ENCODE measurements at regions not wholly inside any gene's neighbourhood (a gene's known extent, or its start where the extent isn't known, plus 50 kb on each side); places are given as distances from the start of the nearest gene placed in this dataset.

DNA sequence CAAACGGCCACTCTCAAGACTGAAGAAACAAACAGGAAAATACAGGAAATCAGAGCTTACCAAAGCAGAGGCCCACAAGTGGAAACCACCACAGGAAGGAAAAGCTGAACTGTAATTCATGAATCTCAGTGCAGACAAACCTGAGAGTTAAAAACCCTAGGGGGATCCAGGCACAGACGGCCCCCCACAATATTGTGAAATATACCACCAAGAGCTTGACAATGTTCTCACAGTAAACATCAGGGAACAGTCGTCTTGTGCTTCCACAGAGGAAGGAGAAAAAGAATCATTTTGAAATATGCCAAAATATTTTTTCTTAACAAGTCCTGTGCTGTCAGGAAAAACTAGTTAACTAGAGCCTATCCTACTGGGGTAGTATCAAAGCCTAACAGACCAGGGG lies 68.2 kb upstream of the NRG3 start:
- TF ChIP-seq GABPA (IDR thresholded peaks at IDR 0.05; ENCODE audit: low read depth) (no peak), POLR2AphosphoS5 (IDR thresholded peaks at IDR 0.05; ENCODE audit: low read depth) (no peak), SPI1 (IDR thresholded peaks at IDR 0.05; ENCODE audit: borderline replicate concordance, low read depth) (no peak)
- TF ChIP-seq, protein P1, sequence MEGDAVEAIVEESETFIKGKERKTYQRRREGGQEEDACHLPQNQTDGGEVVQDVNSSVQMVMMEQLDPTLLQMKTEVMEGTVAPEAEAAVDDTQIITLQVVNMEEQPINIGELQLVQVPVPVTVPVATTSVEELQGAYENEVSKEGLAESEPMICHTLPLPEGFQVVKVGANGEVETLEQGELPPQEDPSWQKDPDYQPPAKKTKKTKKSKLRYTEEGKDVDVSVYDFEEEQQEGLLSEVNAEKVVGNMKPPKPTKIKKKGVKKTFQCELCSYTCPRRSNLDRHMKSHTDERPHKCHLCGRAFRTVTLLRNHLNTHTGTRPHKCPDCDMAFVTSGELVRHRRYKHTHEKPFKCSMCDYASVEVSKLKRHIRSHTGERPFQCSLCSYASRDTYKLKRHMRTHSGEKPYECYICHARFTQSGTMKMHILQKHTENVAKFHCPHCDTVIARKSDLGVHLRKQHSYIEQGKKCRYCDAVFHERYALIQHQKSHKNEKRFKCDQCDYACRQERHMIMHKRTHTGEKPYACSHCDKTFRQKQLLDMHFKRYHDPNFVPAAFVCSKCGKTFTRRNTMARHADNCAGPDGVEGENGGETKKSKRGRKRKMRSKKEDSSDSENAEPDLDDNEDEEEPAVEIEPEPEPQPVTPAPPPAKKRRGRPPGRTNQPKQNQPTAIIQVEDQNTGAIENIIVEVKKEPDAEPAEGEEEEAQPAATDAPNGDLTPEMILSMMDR (IDR thresholded peaks at IDR 0.05; ENCODE audit: insufficient read depth, low read length), result no peak
- TF ChIP-seq, protein P2, sequence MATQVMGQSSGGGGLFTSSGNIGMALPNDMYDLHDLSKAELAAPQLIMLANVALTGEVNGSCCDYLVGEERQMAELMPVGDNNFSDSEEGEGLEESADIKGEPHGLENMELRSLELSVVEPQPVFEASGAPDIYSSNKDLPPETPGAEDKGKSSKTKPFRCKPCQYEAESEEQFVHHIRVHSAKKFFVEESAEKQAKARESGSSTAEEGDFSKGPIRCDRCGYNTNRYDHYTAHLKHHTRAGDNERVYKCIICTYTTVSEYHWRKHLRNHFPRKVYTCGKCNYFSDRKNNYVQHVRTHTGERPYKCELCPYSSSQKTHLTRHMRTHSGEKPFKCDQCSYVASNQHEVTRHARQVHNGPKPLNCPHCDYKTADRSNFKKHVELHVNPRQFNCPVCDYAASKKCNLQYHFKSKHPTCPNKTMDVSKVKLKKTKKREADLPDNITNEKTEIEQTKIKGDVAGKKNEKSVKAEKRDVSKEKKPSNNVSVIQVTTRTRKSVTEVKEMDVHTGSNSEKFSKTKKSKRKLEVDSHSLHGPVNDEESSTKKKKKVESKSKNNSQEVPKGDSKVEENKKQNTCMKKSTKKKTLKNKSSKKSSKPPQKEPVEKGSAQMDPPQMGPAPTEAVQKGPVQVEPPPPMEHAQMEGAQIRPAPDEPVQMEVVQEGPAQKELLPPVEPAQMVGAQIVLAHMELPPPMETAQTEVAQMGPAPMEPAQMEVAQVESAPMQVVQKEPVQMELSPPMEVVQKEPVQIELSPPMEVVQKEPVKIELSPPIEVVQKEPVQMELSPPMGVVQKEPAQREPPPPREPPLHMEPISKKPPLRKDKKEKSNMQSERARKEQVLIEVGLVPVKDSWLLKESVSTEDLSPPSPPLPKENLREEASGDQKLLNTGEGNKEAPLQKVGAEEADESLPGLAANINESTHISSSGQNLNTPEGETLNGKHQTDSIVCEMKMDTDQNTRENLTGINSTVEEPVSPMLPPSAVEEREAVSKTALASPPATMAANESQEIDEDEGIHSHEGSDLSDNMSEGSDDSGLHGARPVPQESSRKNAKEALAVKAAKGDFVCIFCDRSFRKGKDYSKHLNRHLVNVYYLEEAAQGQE (IDR thresholded peaks at IDR 0.05; ENCODE audit: insufficient replicate concordance, low read depth), result no peak
- H3K27me3 ChIP-seq (ENCODE audit: insufficient read depth, poor library complexity, severe bottlenecking), result no peaks in the 10 kb centered on the region
- no peak for DNase-seq (ENCODE audit: low read depth in 1 of 2, low spot score in 1 of 2)
- H3K27ac ChIP-seq (replicated peaks), result no peak overlapping the region
- H3K4me3 ChIP-seq (replicated peaks; ENCODE audit: insufficient read depth, low read length), result no peak overlapping the region

DNA sequence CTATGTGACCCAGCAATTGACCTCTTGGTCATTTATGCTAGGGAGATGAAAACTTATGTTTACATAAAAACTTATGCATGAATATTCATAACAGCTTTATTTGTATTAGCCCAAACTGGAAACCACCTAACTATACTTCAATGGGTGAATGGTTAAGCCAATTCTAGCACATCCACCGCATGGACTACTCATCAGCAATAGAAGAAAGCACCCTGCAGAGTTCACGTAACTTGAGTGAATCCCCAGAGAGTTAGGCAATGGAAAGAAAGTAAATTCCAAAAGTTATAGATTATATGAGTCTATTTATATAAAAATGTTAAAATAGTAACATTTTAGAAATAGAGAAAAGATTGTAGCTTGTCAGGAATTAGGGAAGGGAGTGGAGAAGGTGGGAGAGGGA lies 60.2 kb upstream of the NRG3 start:
- TF ChIP-seq GABPA (IDR thresholded peaks at IDR 0.05; ENCODE audit: low read depth), result no peak
- TF ChIP-seq, protein P1 (IDR thresholded peaks at IDR 0.05; ENCODE audit: insufficient read depth, low read length), result no peak
- Histone ChIP-seq H3K27me3 (ENCODE audit: insufficient read depth, poor library complexity, severe bottlenecking) (no peaks in the 10 kb centered on the region), H3K4me3 (replicated peaks; ENCODE audit: insufficient read depth, low read length) (no peak overlapping the region), H3K27ac (replicated peaks) (no peak overlapping the region)
- DNase-seq (ENCODE audit: low read depth in 1 of 2, low spot score in 1 of 2), result no peak

DNA sequence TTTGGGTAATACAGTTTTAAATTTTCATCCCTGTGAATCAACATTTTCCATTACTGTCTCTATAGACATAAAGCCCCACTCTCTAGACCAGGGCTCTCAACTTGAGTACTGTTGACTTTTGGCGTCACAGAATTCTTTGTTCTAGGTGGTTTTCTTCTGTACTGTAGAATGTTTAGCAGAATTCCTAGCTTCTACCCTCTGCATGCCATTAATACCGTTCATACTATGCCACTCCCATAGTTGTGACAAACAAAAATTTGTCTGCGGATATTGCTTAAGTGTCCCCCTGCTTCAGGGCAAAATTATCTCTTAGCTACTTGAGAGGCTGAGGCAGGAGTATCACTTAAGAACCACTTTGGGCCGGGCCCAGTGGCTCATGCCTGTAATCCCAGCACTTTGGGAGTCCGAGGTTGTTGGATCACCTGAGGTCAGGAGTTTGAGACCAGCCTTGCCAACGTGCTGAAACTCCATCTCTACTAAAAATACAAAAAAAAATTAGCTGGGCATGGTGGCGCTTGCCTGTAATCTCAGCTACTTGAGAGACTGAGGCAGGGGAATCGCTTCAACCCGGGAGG lies 57.3 kb upstream of the NRG3 start:
- H3K4me3 ChIP-seq (replicated peaks; ENCODE audit: insufficient read depth, low read length), result no peak overlapping the region
- DNase-seq (ENCODE audit: low read depth in 1 of 2, low spot score in 1 of 2), result no peak
- no peak for TF ChIP-seq GABPA (IDR thresholded peaks at IDR 0.05; ENCODE audit: low read depth)
- TF ChIP-seq POLR2AphosphoS5 (IDR thresholded peaks at IDR 0.05; ENCODE audit: low read depth), result no peak
- no peak overlapping the region for H3K27ac ChIP-seq (replicated peaks)
- no peaks in the 10 kb centered on the region for H3K27me3 ChIP-seq (ENCODE audit: insufficient read depth, poor library complexity, severe bottlenecking)

DNA sequence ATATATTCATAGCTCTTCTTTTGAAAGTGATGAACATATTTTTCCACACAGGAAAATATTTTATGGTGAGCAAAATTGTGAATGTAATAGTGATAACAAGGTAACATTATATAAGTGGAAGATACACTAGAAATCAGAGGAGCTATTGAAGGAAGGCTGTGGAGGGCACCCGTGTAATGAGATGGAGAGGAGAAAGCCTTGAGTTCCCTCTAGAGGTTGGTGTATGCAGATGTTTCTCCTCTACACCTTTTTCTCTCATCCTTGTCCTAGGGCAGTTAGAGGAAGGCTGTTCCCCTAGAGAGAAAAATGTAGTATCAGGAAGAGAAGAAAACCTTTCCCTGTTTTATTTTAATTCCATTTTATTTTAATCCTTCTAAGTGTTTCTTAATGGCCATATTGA lies 54.6 kb upstream of the NRG3 start:
- no peak overlapping the region for H3K27ac ChIP-seq (replicated peaks)
- H3K27me3 ChIP-seq (ENCODE audit: insufficient read depth, poor library complexity, severe bottlenecking), result no peaks in the 10 kb centered on the region
- DNase-seq (ENCODE audit: low read depth in 1 of 2, low spot score in 1 of 2), result no peak
- TF ChIP-seq, protein P1 (IDR thresholded peaks at IDR 0.05; ENCODE audit: insufficient read depth, low read length), result no peak
- TF ChIP-seq, protein P2 (IDR thresholded peaks at IDR 0.05; ENCODE audit: insufficient replicate concordance, low read depth), result no peak
- TF ChIP-seq GABPA (IDR thresholded peaks at IDR 0.05; ENCODE audit: low read depth) (no peak), SPI1 (IDR thresholded peaks at IDR 0.05; ENCODE audit: borderline replicate concordance, low read depth) (no peak), POLR2AphosphoS5 (IDR thresholded peaks at IDR 0.05; ENCODE audit: low read depth) (no peak)
- no peak overlapping the region for H3K4me3 ChIP-seq (replicated peaks; ENCODE audit: insufficient read depth, low read length)

Data from HL-60 (cell line).